Psoas muscle (tissue), 7 donors: ENCODE measurements at regions not wholly inside any gene's neighbourhood (a gene's known extent, or its start where the extent isn't known, plus 50 kb on each side); places are given as distances from the start of the nearest gene placed in this dataset.

Experiments
- ATAC-seq, 4 donors: fragments of 200-7000 bp; cut with Tn5 transposase; one replicate each; pipeline ENCODE4 v1.9.1; 2020; ENCODE audit warnings: moderate library complexity in 3 of 4, mild to moderate bottlenecking in 2 of 4
- DNase-seq, 2 donors: peaks; one replicate each; pipeline ENCODE4 v3.0.0-alpha.2; 2020
- H3K27ac ChIP-seq: fragments of 200-600 bp; one replicate; pipeline ENCODE4 v1.8.0; 2022
- H3K27me3 ChIP-seq, 3 donors: fragments of 200-600 bp in 1 of 3; one replicate each; pipeline versions ENCODE4 v1.6.1 to v1.8.0; 2013 to 2022; ENCODE audit warnings: low read length in 2 of 3, mild to moderate bottlenecking in 2 of 3, moderate library complexity in 1 of 3; ENCODE audit not compliant: insufficient read depth in 3 of 3
- H3K36me3 ChIP-seq, 2 donors: fragments of 200-600 bp in 1 of 2; one replicate each; pipeline versions ENCODE4 v1.6.1 to v1.8.0; 2013 to 2022; ENCODE audit warnings: low read depth in 1 of 2, mild to moderate bottlenecking in 1 of 2, moderate library complexity in 1 of 2; ENCODE audit not compliant: insufficient read depth in 1 of 2
- H3K4me1 ChIP-seq: fragments of 200-600 bp; one replicate; pipeline ENCODE4 v1.8.0; 2022
- H3K4me3 ChIP-seq: fragments of 200-600 bp; one replicate; pipeline ENCODE4 v1.8.0; 2022; ENCODE audit warnings: mild to moderate bottlenecking
- H3K9me3 ChIP-seq: fragments of 200-600 bp; one replicate; pipeline ENCODE4 v1.8.0; 2022
- WGBS, 3 donors: extraction: QIAGEN DNeasy Blood & Tissue Kit; methylation state at CpG; one replicate each; pipeline versions ENCODE4 v1.1.6 to v1.1.7; 2013; 5-methylcytosine and 5-hydroxymethylcytosine counted together
- intact Hi-C, 2 donors: fragments of 100-400 bp; cut with DNase I; formaldehyde crosslinking; loops; one replicate each; pipeline versions ENCODE4 v1.11.0 to v1.14.2; 2022
- TF ChIP-seq, protein P1 (sequence below): fragments of 200-600 bp; IDR thresholded peaks from one replicate; pipeline ENCODE4 v1.8.0; 2022; ENCODE audit warnings: antibody characterized with exemption
- donor health status: healthy with polysubstance abuse.
- donor health status: DM: no; HTN: no; CAD: no; lungs with moderate emphysema.
- donor health status: Bipolar disorder and iron deficiency.
- donor health status: healthy.
- donor health status: DM: yes; HTN: yes; CAD: no.
- donor health status: DM: no; HTN: no; CAD: no.
- donor health status: DM: yes; HTN: yes; CAD: no.

DNA sequence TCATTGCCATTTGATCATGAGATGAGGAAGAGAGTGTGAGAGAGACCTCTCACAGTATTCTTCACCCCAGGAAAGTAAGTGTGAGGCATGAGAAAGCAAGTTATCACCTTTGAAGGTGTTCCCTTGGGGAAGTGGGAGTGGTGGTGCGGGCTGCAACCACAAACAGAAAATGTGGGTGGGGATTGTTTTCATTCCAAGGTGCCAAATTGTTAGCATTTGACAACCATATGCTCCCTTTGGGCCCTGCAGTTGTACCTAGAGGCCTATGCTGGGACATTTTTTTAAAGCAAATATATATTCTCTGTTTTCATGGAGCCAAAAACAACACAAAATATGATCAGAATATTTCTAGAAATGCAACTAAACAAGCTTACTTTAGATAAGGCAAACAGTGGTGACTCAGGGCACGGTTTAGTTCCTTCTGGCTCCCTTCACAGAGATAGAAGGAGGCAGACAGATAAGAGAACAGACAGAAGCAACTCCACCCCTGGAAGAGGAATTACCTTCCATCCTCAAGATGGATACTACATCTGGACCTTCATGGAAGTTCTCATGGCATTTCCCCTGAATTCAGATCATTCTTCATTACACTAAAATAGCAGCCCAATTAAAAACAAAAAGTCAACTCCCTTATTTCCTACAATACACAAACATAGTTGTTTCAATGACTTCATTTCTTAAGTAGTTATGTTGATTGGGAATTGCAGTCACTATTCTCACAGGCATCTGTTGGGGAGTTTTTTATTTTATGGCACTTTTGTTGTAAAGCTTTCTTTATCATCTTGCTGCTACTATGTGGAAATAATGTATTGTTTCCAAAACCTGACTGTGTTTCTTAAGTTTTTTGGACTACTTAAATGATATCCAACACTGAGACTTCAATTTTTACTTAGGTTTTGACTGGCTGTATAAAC is 416.6 kb downstream of the PLK2 start:
- DNase-seq (no peak), ATAC-seq (no peak)

DNA sequence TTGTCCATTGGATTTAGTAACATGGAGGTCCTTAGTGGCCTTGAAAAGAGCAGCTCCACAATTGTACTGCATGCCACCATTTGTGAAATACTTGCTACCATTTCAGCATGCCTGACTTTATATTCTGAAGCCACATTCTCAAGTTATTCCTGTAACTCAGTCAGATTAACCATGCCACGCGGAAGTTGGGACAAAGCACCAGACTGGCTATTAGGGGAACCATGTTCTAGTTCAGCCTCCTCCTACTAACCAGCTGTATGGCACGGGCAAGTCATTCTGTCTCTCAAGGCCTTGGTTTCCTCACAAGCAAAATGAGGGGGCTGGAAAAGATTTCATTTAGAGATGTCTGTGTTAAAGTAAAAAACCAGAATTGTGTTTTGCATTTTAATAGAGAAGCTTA is 418.0 kb downstream of the PLK2 start:
- DNase-seq: no peak
- no peak for ATAC-seq
- Histone ChIP-seq H3K27me3 (no peaks in the 10 kb centered on the region), H3K4me1 (no peaks in the 10 kb centered on the region), H3K9me3 (no peaks in the 10 kb centered on the region), H3K27ac (no peak overlapping the region), H3K4me3 (no peak overlapping the region), H3K36me3 (no peaks in the 10 kb centered on the region)
- intact Hi-C loops: no loop called here
- 96 to 99% (median 97%) methylated on average over 3 of the region's 3 CpGs for WGBS, 3 donors
- TF ChIP-seq, protein P1, sequence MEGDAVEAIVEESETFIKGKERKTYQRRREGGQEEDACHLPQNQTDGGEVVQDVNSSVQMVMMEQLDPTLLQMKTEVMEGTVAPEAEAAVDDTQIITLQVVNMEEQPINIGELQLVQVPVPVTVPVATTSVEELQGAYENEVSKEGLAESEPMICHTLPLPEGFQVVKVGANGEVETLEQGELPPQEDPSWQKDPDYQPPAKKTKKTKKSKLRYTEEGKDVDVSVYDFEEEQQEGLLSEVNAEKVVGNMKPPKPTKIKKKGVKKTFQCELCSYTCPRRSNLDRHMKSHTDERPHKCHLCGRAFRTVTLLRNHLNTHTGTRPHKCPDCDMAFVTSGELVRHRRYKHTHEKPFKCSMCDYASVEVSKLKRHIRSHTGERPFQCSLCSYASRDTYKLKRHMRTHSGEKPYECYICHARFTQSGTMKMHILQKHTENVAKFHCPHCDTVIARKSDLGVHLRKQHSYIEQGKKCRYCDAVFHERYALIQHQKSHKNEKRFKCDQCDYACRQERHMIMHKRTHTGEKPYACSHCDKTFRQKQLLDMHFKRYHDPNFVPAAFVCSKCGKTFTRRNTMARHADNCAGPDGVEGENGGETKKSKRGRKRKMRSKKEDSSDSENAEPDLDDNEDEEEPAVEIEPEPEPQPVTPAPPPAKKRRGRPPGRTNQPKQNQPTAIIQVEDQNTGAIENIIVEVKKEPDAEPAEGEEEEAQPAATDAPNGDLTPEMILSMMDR: no peak

More for the DNA sequence above, 416.6 kb downstream of the PLK2 start:
- Histone ChIP-seq H3K4me1 (no peaks in the 10 kb centered on the region), H3K27ac (no peak overlapping the region), H3K9me3 (no peaks in the 10 kb centered on the region), H3K36me3 (no peaks in the 10 kb centered on the region), H3K4me3 (no peak overlapping the region), H3K27me3 (no peaks in the 10 kb centered on the region)
- intact Hi-C loops: no loop called here
- WGBS, 3 donors: 89 to 95% (median 93%) methylated on average over 2 of the region's 2 CpGs
- TF ChIP-seq, protein P1: no peak

DNA sequence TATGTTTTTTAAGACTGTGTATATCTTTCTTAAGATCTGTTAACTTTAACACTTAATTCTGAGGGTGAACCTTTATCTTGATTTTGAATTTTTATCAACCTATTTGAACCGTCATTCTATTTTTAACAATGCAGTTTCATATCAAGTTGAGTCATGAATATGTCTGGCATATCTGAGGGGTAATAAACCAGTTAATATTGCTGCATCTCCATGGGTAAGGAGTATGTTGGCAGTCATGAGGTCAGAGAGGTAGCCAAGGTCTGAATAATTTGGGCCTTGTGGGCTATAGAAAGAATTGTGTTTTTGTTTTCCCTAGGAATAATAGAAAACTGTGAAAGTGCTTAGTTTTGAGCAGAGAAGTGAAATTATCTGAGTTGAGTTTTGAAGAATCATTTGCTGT is 419.0 kb downstream of the PLK2 start:
- no peaks in the 10 kb centered on the region for H3K36me3 ChIP-seq
- H3K4me1 ChIP-seq: no peaks in the 10 kb centered on the region
- H3K27me3 ChIP-seq: no peaks in the 10 kb centered on the region
- ATAC-seq (no peak), DNase-seq (no peak)
- WGBS, 3 donors: 0 to 2% (median 0%) methylated on average over 1 of the region's 1 CpG
- H3K9me3 ChIP-seq: no peaks in the 10 kb centered on the region
- TF ChIP-seq, protein P1: no peak
- intact Hi-C loops: no loop called here
- H3K4me3 ChIP-seq: no peak overlapping the region
- no peak overlapping the region for H3K27ac ChIP-seq

DNA sequence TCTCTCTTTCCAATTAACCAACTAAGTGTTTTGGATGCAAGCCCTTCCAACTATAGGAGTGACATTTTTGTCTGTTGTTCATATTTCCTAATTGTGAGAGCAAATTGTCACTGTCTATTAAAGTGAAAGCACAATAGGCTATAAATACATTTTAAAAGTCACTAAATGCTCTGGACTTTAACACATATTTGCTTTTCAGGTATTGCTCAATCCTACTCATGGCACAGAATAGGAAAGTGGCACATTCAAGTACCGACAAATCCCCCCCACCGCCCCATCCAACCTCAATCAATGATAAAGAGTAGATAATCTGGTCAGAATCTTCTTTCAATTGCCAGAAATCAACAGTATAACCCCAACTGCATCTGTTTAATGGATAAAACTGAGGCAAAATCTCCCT is 419.8 kb downstream of the PLK2 start:
- WGBS, 3 donors: 48 to 50% (median 48%) methylated on average over 2 of the region's 2 CpGs
- Histone ChIP-seq H3K27me3 (no peaks in the 10 kb centered on the region), H3K36me3 (no peaks in the 10 kb centered on the region), H3K9me3 (no peaks in the 10 kb centered on the region), H3K27ac (no peak overlapping the region), H3K4me1 (no peaks in the 10 kb centered on the region), H3K4me3 (no peak overlapping the region)
- ATAC-seq (peak in 1 of 4 donors; percentile 27), DNase-seq (no peak)
- intact Hi-C loops: no loop called here
- TF ChIP-seq, protein P1: no peak

DNA sequence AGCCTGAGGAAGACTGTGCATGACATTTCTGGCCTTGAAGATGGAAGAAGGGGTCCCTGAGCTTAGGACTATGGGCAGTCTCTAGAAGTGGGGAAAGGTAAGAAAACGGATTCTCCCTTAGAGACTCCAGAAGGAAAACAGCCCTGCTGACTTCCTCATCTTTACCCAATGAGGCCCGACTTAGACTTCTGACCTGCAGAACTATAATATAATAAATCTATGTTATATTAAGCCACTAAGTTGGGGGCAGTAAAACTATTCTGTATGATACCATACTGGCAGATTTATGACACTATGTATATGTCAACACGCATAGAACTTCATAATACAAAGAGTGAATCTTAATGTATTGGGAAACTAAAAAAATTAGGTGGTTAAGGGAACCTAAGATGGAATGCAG is 422.0 kb downstream of the PLK2 start:
- Histone ChIP-seq H3K27me3 (no peaks in the 10 kb centered on the region), H3K9me3 (no peaks in the 10 kb centered on the region), H3K27ac (no peak overlapping the region), H3K4me1 (no peaks in the 10 kb centered on the region), H3K4me3 (no peak overlapping the region), H3K36me3 (no peaks in the 10 kb centered on the region)
- TF ChIP-seq, protein P1: no peak
- WGBS, 3 donors: 86 to 90% (median 89%) methylated on average over 3 of the region's 3 CpGs
- intact Hi-C loops: no loop called here
- ATAC-seq (no peak), DNase-seq (no peak)
